ENCODE measurements at regions not wholly inside any gene's neighbourhood (a gene's known extent, or its start where the extent isn't known, plus 50 kb on each side); places are given as distances from the start of the nearest gene placed in this dataset.
"Not testable (repeated sequence)": the region's sequence is repeated elsewhere in the genome, so short reads cannot be mapped to it uniquely, and the experiment has no call there.

DNA sequence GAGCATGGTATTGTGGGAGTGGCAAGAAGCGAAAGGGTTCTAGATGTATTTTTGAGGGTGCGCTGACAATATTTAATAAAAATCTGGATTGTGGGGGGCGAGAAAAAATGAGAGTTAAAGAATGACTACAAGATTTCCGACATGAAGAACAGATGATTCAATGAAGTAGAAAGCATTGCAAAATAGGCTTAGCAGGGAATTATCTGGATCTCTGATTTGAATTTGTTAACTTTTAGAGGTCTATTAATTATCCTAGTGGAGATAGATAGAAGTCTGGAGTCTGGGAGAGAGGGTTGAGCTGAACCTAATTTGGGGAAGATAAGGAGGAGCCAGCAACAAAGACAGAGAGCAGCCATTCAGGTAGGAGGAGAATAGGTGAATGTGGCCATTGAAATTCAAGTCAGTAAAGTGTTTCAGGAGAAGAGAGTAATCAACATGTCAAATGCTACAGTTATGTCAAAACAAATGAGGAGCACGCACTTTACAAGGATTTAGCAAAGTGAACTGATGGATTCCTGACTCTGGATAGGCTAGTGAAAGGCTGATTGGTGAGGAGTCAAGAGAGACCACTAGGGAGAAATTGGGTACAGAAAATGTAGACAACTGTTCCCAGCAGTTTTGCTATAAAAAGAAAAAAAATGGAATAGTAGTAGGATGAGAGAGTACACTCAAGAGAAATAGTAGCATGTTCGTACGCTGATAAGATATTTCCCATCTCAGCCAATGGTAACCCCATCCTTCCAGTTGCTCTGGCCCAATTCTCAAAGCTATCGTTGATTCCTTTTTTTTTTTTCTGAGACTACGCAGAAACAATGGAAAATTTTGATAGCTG lies 393.2 kb upstream of the CXADR start:
- no peak for DNase-seq (ENCODE audit: low read depth in 2 of 2)

DNA sequence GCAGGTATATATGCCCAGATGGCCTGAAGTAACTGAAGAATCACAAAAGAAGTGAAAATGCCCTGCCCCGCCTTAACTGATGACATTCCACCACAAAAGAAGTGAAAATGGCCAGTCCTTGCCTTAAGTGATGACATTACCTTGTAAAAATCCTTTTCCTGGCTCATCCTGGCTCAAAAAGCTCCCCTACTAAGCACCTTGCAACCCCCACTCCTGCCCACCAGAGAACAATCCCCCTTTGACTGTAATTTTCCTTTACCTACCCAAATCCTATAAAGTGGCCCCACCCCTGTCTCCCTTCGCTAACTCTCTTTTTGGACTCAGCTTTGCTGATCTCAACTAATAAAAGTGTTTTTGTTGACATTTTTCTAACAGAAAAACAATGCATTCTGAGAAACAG lies 385.4 kb upstream of the CXADR start:
- not testable (repeated sequence) for DNase-seq (ENCODE audit: low read depth in 2 of 2)

- DNase-seq (ENCODE audit: low read depth in 2 of 2) = no peak
Measured at GRCh38 chr21:17128132-17128531, 384.7 kb upstream of the CXADR start.

- DNase-seq (ENCODE audit: low read depth in 2 of 2) = not testable (repeated sequence)
Measured at GRCh38 chr21:17139159-17139558, 373.7 kb upstream of the CXADR start.

- DNase-seq (ENCODE audit: low read depth in 2 of 2) = no peak
Measured at GRCh38 chr21:17139696-17140095, 373.1 kb upstream of the CXADR start.

GRCh38 chr21:17146426-17146825 lies 366.4 kb upstream of the CXADR start:
- no peak for DNase-seq (ENCODE audit: low read depth in 2 of 2)

- no peak for DNase-seq (ENCODE audit: low read depth in 2 of 2)
Measured at GRCh38 chr21:17159697-17160096, 353.1 kb upstream of the CXADR start.

GRCh38 chr21:17185674-17186073 lies 327.2 kb upstream of the CXADR start:
- no peak for DNase-seq (ENCODE audit: low read depth in 2 of 2)

- DNase-seq (ENCODE audit: low read depth in 2 of 2) = no peak
Measured at GRCh38 chr21:17189963-17190362, 322.9 kb upstream of the CXADR start.

DNA sequence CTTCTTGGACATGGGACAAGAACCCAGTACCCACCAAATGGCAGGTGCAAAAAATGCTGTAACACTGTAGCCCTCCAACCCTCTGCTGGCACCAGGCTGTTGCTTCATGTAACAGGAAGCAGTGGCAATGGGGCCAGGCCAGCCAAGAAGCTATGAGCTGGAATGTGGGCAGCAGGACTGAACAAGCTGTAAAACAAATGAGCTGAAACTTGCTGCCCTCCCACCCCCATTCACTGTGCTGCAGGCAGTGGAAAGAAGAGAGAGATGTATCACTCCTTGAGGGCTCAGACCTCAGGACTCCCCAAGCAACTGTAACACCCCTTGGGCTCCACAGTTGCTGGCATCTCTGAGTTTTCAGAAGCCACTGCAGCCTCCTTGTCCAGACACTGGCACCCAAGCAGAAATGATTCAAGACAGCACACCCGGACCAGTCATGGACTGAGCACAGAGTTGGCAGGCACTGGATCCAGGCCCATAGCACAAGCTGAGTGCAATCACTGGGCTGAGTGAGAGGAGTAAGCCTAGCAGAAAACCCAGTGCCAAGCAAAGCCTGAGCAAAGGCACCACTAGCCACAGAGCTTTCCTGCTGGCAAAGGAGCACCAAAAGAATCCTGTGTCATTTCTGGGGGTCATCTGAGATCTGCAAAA lies 321.4 kb upstream of the CXADR start:
- DNase-seq (ENCODE audit: low read depth in 2 of 2) = no peak

GRCh38 chr21:17195351-17195750 lies 317.5 kb upstream of the CXADR start:
- DNase-seq (ENCODE audit: low read depth in 2 of 2) = no peak

GRCh38 chr21:17195976-17196375 lies 316.9 kb upstream of the CXADR start:
- DNase-seq (ENCODE audit: low read depth in 2 of 2) = no peak

GRCh38 chr21:17196623-17197022 lies 316.2 kb upstream of the CXADR start:
- DNase-seq (ENCODE audit: low read depth in 2 of 2) = no peak

DNA sequence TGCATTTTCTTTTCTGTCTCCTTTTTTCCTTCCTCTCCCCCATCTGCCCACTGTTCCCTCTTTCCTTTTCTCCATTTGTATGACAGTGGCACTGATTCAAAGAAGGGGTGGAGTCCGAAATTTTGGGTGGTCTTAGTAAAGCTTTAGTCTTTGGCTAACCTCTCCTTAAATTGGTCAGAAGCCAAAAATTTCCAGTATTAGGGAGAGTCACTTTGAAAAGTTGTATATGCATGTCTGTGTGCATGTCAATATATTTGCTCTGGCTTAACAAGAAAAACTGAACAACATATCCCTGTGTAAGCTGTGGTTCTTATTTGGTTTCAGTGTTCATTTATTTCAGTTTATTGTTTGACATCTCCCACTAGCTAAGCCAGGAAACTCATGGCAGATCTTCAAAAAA lies 314.8 kb upstream of the CXADR start:
- no peak for DNase-seq (ENCODE audit: low read depth in 2 of 2)

DNA sequence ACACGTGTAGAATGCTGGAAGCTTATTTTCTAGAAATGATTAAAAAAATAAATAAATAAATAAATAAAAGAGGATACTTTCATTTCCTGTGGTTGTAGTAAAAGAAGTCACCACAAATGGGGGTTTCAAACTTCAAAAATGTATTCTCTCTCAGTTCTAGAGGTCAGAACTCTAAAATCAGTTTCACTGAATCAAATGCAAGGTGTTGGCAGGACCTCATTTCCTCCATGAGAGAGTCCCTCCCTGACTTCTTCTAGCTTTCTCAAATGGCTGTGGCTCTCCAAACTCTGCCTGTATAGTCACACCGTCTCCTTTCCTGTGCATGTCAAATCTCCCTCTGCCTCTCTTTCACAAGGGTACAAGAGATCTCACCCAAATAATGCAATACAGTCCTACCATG lies 312.6 kb upstream of the CXADR start:
- DNase-seq (ENCODE audit: low read depth in 2 of 2) = no peak

GRCh38 chr21:17201741-17202260 lies 311.0 kb upstream of the CXADR start:
- DNase-seq (ENCODE audit: low read depth in 2 of 2) = no peak

- no peak for DNase-seq (ENCODE audit: low read depth in 2 of 2)
Measured at GRCh38 chr21:17214801-17215200, 298.0 kb upstream of the CXADR start.

GRCh38 chr21:17219050-17219449 lies 293.8 kb upstream of the CXADR start:
- not testable (repeated sequence) for DNase-seq (ENCODE audit: low read depth in 2 of 2)

GRCh38 chr21:17231124-17231523 lies 281.7 kb upstream of the CXADR start:
- DNase-seq (ENCODE audit: low read depth in 2 of 2) = no peak

GRCh38 chr21:17231771-17232170 lies 281.1 kb upstream of the CXADR start:
- DNase-seq (ENCODE audit: low read depth in 2 of 2) = no peak

DNA sequence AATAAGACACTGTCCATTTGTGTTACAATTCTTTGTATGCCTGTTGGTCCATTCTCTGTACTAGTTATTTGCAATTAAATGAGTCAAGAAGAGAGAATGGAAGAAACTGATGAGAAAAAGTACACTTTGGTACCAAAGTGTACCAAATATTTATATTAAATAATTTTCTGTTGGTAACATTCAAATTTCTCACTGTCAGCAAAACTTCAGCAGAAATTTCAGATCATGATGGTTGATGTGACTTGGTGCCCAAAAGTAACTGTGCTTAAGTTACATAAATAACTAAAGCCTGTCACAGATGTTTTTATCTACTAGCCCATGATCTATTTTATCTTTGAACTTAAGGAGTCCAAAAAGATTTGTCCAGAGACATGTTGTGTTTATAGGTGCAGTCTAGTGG lies 274.4 kb upstream of the CXADR start:
- no peak for DNase-seq (ENCODE audit: low read depth in 2 of 2)

- no peak for DNase-seq (ENCODE audit: low read depth in 2 of 2)
Measured at GRCh38 chr21:17250778-17251241, 262.0 kb upstream of the CXADR start.

DNA sequence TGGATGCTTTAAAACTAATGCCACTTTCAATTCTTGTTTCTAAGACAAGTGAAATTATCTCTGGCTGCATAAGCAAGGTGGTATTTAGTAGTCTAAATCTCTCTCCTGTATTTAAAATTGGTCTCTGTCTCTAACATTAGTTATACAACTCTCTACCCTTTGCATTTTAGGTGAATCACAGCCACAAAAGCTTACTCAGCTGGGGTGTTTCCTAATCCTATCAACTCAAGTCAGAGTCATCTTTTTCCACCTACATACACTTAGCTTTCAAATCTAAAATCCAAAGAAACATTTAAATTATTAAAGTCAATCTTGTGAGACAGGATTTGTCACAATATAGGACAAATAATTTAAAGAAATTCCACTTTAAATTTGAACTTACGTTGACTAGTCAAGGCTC lies 255.1 kb upstream of the CXADR start:
- DNase-seq (ENCODE audit: low read depth in 2 of 2) = no peak

Measured in fibroblast of skin of left biceps (primary cell).